SK-N-SH (cell line): ENCODE measurements at regions not wholly inside any gene's neighbourhood (a gene's known extent, or its start where the extent isn't known, plus 50 kb on each side); places are given as distances from the start of the nearest gene placed in this dataset.

Experiments
- CTCF ChIA-PET: fragments of 300-600, 350-600 bp; formaldehyde crosslinking; extraction: SDS; loops from one replicate; lab custom pipeline; 2021; lab: Yijun Ruan, JAX
- POLR2A ChIA-PET: fragments of 350-600 bp; sonication (Branson Sonifier 250); formaldehyde crosslinking; extraction: SDS; loops from one replicate; lab custom pipeline; 2020; ENCODE audit warnings: antibody characterized with exemption, inconsistent platforms; lab: Yijun Ruan, JAX
- DNase-seq: peaks from one replicate; pipeline ENCODE4 v3.0.0; 2012
- H2AFZ ChIP-seq: fragments of 200-600 bp; sonication (generic); 2 replicates; pipeline ENCODE4 v1.8.1; 2016; ENCODE audit warnings: antibody characterized with exemption, mild to moderate bottlenecking, low read depth
- H3F3A ChIP-seq: fragments of 200-600 bp; sonication (generic); replicated peaks from 2 replicates; pipeline ENCODE3; 2016; ENCODE audit warnings: antibody characterized with exemption, mild to moderate bottlenecking; ENCODE audit not compliant: insufficient read depth
- H3K27ac ChIP-seq, 2 experiments: fragments of 200-500 bp in 1 of 2; fragments of 200-600 bp in 1 of 2; sonication (Bioruptor generic) in 1 of 2; sonication (generic), shearing (Covaris generic) in 1 of 2; 2 replicates each; pipeline versions ENCODE4 v1.5.1 to v1.6.1; 2014 to 2016; ENCODE audit warnings: low read depth in 2 of 2, inconsistent platforms in 1 of 2, low read length in 1 of 2, mild to moderate bottlenecking in 1 of 2, mixed read lengths in 1 of 2
- H3K27me3 ChIP-seq: fragments of 200-600 bp; sonication (generic), shearing (Covaris generic); 2 replicates; pipeline ENCODE4 v1.6.1; 2016; ENCODE audit warnings: mixed run types; ENCODE audit not compliant: insufficient read depth
- H3K36me3 ChIP-seq, 2 experiments: fragments of 200-500 bp in 1 of 2; fragments of 200-600 bp in 1 of 2; sonication (Bioruptor generic) in 1 of 2; sonication (generic) in 1 of 2; replicated peaks in 1 of 2; 2 replicates each; pipeline versions ENCODE3 to v1.5.1; 2014 to 2016; ENCODE audit warnings: low read length in 1 of 2, mild to moderate bottlenecking in 1 of 2; ENCODE audit not compliant: insufficient read depth in 2 of 2, control insufficient read depth in 1 of 2
- H3K4me1 ChIP-seq, 2 experiments: fragments of 200-500 bp in 1 of 2; fragments of 200-600 bp in 1 of 2; sonication (Bioruptor generic) in 1 of 2; sonication (generic), shearing (Covaris generic) in 1 of 2; 2 replicates each; pipeline versions ENCODE4 v1.5.1 to v1.6.1; 2014 to 2016; ENCODE audit warnings: low read depth in 1 of 2, low read length in 1 of 2, mixed run types in 1 of 2; ENCODE audit not compliant: insufficient read depth in 2 of 2, control insufficient read depth in 1 of 2
- H3K4me2 ChIP-seq: fragments of 200-600 bp; sonication (generic), shearing (Covaris generic); 2 replicates; pipeline ENCODE4 v1.6.1; 2017; ENCODE audit warnings: mixed run types
- H3K4me3 ChIP-seq, 2 experiments: fragments of 200-500 bp in 1 of 2; fragments of 200-600 bp in 1 of 2; sonication (Bioruptor generic) in 1 of 2; sonication (generic), shearing (Covaris generic) in 1 of 2; 2 replicates each; pipeline versions ENCODE4 v1.5.1 to v1.8.1; 2014 to 2016; ENCODE audit warnings: low read depth in 2 of 2, inconsistent platforms in 1 of 2, low read length in 1 of 2, mild to moderate bottlenecking in 1 of 2, mixed read lengths in 1 of 2, moderate library complexity in 1 of 2
- H3K79me2 ChIP-seq: fragments of 200-600 bp; sonication (generic); 2 replicates; pipeline ENCODE4 v1.8.1; 2017; ENCODE audit warnings: mild to moderate bottlenecking; ENCODE audit not compliant: insufficient read depth
- H3K9ac ChIP-seq: fragments of 200-600 bp; sonication (generic); 2 replicates; pipeline ENCODE4 v1.6.1; 2017; ENCODE audit warnings: mixed run types
- H3K9me2 ChIP-seq: fragments of 200-600 bp; sonication (generic); 2 replicates; pipeline ENCODE4 v1.6.1; 2017; ENCODE audit warnings: mixed run types
- H3K9me3 ChIP-seq: fragments of 200-600 bp; sonication (generic); 2 replicates; pipeline ENCODE4 v1.6.1; 2017; ENCODE audit warnings: mixed run types, mild to moderate bottlenecking, moderate library complexity
- H4K20me1 ChIP-seq: fragments of 200-600 bp; sonication (generic); 2 replicates; pipeline ENCODE4 v1.6.1; 2017; ENCODE audit warnings: mild to moderate bottlenecking, mixed run types; ENCODE audit not compliant: insufficient read depth
- CHD2 ChIP-seq: fragments of 150-350 bp; IDR thresholded peaks from 2 replicates; pipeline ENCODE4 v1.6.1; 2018; ENCODE audit warnings: low read length; ENCODE audit not compliant: partially characterized antibody
- ELF1 ChIP-seq: IDR thresholded peaks from 2 replicates; pipeline ENCODE4 v1.4.0; 2012
- EP300 ChIP-seq, 2 experiments: IDR thresholded peaks; 2 replicates each; pipeline versions ENCODE4 v1.4.0 to v1.6.1; 2012; ENCODE audit warnings: borderline replicate concordance in 1 of 2, low read depth in 1 of 2, low read length in 1 of 2
- FOSL2 ChIP-seq: IDR thresholded peaks from 2 replicates; pipeline ENCODE4 v1.4.0; 2012; ENCODE audit warnings: low read depth, mild to moderate bottlenecking, moderate library complexity, borderline replicate concordance
- FOXJ3 ChIP-seq: sonication (generic); formaldehyde crosslinking; IDR thresholded peaks from 2 replicates; pipeline ENCODE4 v1.5.1; 2020; ENCODE audit warnings: mild to moderate bottlenecking, missing genetic modification reagents
- MEF2A ChIP-seq: IDR thresholded peaks from 2 replicates; pipeline ENCODE4 v1.4.0; 2012; ENCODE audit warnings: low read depth, borderline replicate concordance
- MXI1 ChIP-seq: IDR thresholded peaks from 2 replicates; pipeline ENCODE4 v1.6.1; 2012; ENCODE audit warnings: mild to moderate bottlenecking, low read depth, low read length, improper control_type of control experiment
- NFIC ChIP-seq: IDR thresholded peaks from 2 replicates; pipeline ENCODE4 v1.4.0; 2012; ENCODE audit warnings: borderline replicate concordance
- NRF1 ChIP-seq: IDR thresholded peaks from 2 replicates; pipeline ENCODE4 v1.6.1; 2012; ENCODE audit warnings: low read depth, mild to moderate bottlenecking, low read length
- SMC3 ChIP-seq: IDR thresholded peaks from 2 replicates; pipeline ENCODE4 v1.6.1; 2012; ENCODE audit warnings: low read depth, low read length, improper control_type of control experiment
- TAF1 ChIP-seq: IDR thresholded peaks from 2 replicates; pipeline ENCODE4 v1.6.1; 2012; ENCODE audit warnings: low read depth, mild to moderate bottlenecking, low read length, moderate library complexity, borderline replicate concordance
- TEAD4 ChIP-seq: IDR thresholded peaks from 2 replicates; pipeline ENCODE4 v1.4.0; 2012; ENCODE audit warnings: mild to moderate bottlenecking, borderline replicate concordance; ENCODE audit not compliant: insufficient read depth
- WGBS: methylation state at CpG from one replicate; pipeline ENCODE4 v1.1.6; 2017; ENCODE audit warnings: low lambda C conversion rate; 5-methylcytosine and 5-hydroxymethylcytosine counted together
- TF ChIP-seq, protein P1 (sequence below): IDR thresholded peaks from 2 replicates; pipeline ENCODE4; 2012
- TF ChIP-seq, protein P2 (sequence below): IDR thresholded peaks from 2 replicates; pipeline ENCODE4 v1.4.0; 2012; ENCODE audit warnings: low read depth, borderline replicate concordance
- TF ChIP-seq, protein P3 (sequence below): fragments of 150-350 bp; IDR thresholded peaks from 2 replicates; pipeline ENCODE4 v1.6.1; 2017; ENCODE audit warnings: antibody characterized with exemption, low read length, low read depth, borderline replicate concordance
- TF ChIP-seq, protein P4 (sequence below): fragments of 200-600 bp; sonication (generic); IDR thresholded peaks from 2 replicates; pipeline ENCODE4 v1.6.1; 2017; ENCODE audit warnings: antibody characterized with exemption, mild to moderate bottlenecking, moderate library complexity

DNA sequence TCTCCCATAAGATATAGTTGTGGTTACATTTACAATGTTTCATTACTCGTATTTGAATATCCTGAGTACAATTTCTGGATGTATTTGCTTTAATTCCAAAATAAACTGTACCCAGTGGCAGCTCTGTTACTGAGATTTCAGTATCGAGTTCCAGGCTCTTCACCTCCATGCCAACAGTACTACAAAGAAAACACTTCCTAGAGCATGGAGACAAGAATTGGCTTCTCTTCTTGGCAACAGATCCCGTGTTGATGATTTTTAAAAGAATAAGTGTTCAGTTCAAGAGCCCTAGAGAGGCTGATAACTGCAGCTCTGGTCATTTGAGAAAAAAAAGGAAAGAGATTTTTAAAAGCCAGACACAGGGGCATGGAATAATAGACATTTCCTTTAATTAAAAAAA is 302.8 kb downstream of the EFNB2 start:
- POLR2A ChIA-PET, result no interaction called here
- H3K27me3 ChIP-seq, result no peaks in the 10 kb centered on the region
- 54% methylated on average over 3 of the region's 3 CpGs for WGBS

DNA sequence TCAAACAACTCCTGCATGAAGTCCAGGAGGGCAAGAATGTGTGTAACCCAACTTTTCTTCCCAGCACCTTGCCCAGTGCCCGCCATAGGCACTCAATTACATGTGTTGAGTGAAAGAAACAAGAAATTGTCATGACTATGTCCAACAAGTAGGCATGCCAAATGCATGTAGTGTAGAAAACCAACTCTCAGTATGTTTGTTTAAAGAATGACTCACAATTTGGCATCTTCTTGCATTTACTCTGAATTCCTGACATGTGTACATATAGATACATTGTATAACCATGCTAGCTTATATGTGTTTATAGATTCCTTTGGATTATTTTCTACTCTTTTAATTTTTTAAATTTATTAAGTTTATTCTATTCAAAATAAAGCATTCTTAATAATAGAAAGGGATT is 305.0 kb downstream of the EFNB2 start:
- no peak for DNase-seq
- 73% methylated on average over 1 of the region's 1 CpG for WGBS
- H3K9me2 ChIP-seq, result no peaks in the 10 kb centered on the region
- no peak overlapping the region for H3K9ac ChIP-seq
- H2AFZ ChIP-seq, result no peak overlapping the region
- H3K4me1 ChIP-seq, result no peaks in the 10 kb centered on the region; a peak in 1 of 4 replicates
- H3K27me3 ChIP-seq, result no peaks in the 10 kb centered on the region
- ChIA-PET POLR2A (no interaction called here), CTCF (no interaction called here)
- H3K79me2 ChIP-seq, result no peaks in the 10 kb centered on the region
- no peaks in the 10 kb centered on the region for H3K36me3 ChIP-seq
- H3K4me3 ChIP-seq, result no peak overlapping the region
- H3K4me2 ChIP-seq, result no peak overlapping the region
- TF ChIP-seq NRF1, result no peak
- H3F3A ChIP-seq, result no peaks in the 10 kb centered on the region
- H3K9me3 ChIP-seq, result no peaks in the 10 kb centered on the region
- no peak overlapping the region for H3K27ac ChIP-seq
- no peaks in the 10 kb centered on the region for H4K20me1 ChIP-seq

More for the DNA sequence above, 302.8 kb downstream of the EFNB2 start:
- TF ChIP-seq, protein P1, sequence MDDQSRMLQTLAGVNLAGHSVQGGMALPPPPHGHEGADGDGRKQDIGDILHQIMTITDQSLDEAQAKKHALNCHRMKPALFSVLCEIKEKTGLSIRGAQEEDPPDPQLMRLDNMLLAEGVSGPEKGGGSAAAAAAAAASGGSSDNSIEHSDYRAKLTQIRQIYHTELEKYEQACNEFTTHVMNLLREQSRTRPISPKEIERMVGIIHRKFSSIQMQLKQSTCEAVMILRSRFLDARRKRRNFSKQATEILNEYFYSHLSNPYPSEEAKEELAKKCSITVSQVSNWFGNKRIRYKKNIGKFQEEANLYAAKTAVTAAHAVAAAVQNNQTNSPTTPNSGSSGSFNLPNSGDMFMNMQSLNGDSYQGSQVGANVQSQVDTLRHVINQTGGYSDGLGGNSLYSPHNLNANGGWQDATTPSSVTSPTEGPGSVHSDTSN, result no peak
- TF ChIP-seq TEAD4 (no peak), TAF1 (no peak), FOXJ3 (CRISPR knock-in tag) (no peak), EP300 (IDR thresholded peaks at IDR 0.05; ENCODE audit: borderline replicate concordance in 1 of 2, low read depth in 1 of 2, low read length in 1 of 2) (no peak), CHD2 (no peak), FOSL2 (no peak), NRF1 (no peak), ELF1 (no peak), MXI1 (no peak), MEF2A (no peak), SMC3 (no peak), NFIC (no peak)
- TF ChIP-seq, protein P2, sequence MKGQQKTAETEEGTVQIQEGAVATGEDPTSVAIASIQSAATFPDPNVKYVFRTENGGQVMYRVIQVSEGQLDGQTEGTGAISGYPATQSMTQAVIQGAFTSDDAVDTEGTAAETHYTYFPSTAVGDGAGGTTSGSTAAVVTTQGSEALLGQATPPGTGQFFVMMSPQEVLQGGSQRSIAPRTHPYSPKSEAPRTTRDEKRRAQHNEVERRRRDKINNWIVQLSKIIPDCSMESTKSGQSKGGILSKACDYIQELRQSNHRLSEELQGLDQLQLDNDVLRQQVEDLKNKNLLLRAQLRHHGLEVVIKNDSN, result no peak
- TF ChIP-seq, protein P3, sequence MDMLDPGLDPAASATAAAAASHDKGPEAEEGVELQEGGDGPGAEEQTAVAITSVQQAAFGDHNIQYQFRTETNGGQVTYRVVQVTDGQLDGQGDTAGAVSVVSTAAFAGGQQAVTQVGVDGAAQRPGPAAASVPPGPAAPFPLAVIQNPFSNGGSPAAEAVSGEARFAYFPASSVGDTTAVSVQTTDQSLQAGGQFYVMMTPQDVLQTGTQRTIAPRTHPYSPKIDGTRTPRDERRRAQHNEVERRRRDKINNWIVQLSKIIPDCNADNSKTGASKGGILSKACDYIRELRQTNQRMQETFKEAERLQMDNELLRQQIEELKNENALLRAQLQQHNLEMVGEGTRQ, result no peak
- TF ChIP-seq, protein P4, sequence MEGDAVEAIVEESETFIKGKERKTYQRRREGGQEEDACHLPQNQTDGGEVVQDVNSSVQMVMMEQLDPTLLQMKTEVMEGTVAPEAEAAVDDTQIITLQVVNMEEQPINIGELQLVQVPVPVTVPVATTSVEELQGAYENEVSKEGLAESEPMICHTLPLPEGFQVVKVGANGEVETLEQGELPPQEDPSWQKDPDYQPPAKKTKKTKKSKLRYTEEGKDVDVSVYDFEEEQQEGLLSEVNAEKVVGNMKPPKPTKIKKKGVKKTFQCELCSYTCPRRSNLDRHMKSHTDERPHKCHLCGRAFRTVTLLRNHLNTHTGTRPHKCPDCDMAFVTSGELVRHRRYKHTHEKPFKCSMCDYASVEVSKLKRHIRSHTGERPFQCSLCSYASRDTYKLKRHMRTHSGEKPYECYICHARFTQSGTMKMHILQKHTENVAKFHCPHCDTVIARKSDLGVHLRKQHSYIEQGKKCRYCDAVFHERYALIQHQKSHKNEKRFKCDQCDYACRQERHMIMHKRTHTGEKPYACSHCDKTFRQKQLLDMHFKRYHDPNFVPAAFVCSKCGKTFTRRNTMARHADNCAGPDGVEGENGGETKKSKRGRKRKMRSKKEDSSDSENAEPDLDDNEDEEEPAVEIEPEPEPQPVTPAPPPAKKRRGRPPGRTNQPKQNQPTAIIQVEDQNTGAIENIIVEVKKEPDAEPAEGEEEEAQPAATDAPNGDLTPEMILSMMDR, result no peak
- Histone ChIP-seq H3K4me2 (no peak overlapping the region), H3K9me3 (no peaks in the 10 kb centered on the region), H3K9ac (no peak overlapping the region), H3K4me1 (no peaks in the 10 kb centered on the region; a peak in 1 of 4 replicates), H4K20me1 (no peaks in the 10 kb centered on the region), H3K36me3 (no peaks in the 10 kb centered on the region), H3K27ac (no peak overlapping the region), H3K9me2 (no peaks in the 10 kb centered on the region), H3F3A (no peaks in the 10 kb centered on the region), H3K79me2 (no peaks in the 10 kb centered on the region), H2AFZ (no peak overlapping the region), H3K4me3 (no peak overlapping the region)
- CTCF ChIA-PET, result interaction anchor here (0.9 kb wide), 1 partner anchor 37 kb away, joined by 3 read pairs; no protein-coding TSS in a partner anchor
- DNase-seq, result no peak
